DMS 273 (cell line): ENCODE measurements at regions not wholly inside any gene's neighbourhood (a gene's known extent, or its start where the extent isn't known, plus 50 kb on each side); places are given as distances from the start of the nearest gene placed in this dataset.
A peak's percentile ranks its signal among the peaks of the same experiment; 100 is the strongest.

Experiments
- DNase-seq: peaks from one replicate; lab custom pipeline; 2025; ENCODE audit not compliant: unreplicated experiment; lab: John Stamatoyannopoulos, UW

DNA sequence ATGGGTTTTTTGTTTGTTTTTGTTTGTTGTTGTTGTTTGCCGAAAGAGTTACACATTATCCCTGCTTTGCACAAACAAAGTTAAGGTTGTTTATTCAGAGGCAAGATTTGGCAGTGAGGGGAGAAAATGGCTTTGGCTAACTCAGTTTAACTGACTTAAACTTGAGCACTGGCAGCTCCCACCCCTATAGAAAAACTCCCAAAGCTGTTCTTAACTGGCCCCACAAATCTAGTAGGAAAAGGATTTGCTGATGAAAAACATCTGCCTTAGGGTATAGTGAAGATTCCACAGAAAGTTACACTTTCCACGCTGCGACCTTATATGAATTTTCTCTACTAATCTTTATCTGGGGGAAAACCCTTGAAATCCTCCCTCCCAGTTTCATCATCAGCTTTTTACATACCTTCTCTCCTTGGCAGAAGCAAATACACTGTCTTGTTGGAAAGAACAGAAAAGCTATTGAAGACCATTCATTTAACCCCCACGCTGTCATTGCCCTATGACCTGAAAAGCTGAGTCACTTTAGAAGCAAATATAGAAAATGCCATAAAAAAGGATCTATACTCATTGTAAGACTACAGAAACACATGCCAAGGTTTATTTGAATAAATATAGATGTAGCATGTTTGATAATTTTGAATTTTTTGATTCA lies 551.7 kb downstream of the NR2F2 start:
- DNase-seq, result no peak

DNA sequence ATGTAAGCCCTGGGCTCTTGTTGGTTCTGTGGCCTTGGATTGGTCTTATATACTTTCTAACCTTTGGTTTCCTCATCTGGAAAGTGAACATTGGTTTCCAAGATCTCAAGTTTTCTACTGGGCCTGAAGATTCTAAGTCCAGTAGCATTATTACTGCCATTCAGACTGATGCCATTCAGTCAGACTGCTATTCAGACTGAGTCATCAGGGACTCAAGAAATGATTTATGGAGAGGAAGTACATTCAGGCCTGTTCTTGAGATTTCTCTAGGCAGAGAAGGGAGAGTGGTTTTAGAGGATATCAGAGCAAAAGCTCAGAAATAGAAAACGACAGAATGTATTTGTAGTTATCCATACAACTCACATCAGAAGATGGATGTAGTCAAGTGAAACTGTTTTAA lies 557.2 kb downstream of the NR2F2 start:
- no peak for DNase-seq

DNA sequence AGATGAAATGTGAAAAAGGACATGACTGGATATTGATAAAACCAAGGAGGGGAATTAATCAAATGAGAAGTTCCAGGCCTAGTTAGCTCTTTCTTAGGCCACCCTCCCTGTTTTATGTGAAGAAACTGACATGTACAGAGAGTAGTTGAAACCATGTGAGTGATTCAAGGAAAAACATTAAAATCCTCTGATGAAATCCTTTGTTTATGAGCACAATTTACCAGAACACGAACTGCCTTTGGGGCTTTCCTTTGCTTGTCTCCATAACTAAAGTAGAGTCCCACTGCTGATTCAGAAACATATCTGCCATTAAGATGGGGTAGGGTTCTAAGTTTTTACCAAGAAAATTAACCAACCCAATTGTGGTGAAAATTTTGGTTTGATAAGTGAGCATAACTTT lies 558.3 kb downstream of the NR2F2 start:
- no peak for DNase-seq

DNA sequence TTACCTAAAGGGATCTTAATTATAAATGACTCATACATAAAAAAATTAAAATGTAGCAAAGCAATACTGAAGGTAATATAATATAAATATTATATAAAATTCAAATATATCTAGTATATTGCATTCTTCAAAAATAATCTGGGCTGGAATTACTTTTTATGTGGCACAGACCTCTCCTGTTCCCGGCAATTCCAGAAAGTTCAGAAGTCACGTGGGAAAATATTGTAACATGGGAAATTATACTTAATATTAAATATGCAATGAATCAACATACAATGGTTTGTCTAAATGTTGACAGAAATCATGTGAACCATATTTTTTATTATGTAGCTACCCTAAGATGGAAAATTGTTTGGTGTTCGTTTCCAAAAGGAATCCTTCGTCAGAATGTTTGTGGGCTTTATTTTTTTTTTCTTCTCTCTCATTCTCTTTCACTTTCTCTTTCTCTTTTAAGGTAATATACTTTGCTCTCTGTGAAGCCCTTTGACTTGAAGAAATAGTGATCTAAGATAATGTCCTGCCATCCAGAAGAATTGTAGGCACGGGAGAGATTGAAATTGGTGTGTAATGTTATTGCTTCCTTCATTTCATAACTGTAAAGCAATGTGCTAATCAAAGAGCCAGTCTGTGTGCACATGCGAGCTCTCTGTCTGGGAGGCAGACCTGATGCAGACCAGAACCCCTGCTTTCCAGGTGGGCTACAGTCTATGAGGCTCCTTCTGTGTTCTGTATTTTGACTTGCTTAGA lies 559.4 kb downstream of the NR2F2 start:
- no peak for DNase-seq

DNA sequence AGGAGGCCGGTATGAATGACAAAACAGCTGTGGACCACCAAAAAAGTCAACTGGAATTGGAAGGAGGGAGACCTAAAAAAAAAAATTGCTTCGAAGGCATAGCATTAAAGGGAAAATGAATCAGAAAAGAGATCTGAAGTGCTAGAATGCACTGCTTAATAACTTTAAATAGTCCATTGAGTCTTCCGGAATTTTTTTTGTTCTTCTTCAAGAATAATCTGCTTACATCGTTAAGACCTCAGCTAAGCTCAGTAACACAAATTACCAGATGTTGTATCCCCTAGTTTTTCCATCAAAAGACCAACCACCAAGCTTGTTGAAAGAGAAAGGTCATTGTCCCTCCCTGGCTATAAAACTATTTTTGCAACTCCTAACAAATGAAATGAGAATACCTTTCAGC lies 560.5 kb downstream of the NR2F2 start:
- DNase-seq, result no peak

DNA sequence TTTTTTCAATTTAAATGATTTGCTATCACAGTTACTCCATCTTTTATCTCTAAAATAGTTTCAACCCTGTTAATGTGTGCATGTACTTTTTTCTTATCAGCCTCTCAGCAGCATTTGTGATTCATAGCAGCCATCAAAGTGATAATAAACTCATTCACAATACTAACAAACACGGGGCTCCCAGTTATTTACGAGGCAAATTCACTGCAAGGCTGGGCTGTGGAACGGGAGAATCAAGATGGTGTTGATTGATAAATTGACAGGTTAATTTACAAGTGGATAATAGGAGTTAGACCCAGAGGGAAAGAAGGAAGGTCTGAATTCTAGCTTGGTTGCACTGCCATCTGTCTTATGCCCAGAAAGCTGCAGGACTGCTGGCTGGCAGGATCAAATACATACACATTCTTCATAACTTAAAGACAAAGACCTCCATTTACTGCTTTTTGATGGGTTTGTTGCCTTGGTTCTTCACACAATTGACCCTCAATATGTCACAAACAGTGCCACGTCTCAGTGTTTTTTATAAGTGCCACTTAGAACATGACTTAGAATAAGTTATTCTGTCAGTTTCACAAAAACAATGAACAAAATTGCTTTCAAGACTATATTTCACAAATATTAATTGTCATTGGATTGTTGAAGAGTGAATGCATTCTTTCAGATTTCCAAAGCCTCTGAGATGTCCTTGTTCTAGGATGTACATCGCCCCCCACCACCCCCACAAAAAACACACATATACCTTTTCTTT lies 562.8 kb downstream of the NR2F2 start:
- peak; percentile 0 for DNase-seq

DNA sequence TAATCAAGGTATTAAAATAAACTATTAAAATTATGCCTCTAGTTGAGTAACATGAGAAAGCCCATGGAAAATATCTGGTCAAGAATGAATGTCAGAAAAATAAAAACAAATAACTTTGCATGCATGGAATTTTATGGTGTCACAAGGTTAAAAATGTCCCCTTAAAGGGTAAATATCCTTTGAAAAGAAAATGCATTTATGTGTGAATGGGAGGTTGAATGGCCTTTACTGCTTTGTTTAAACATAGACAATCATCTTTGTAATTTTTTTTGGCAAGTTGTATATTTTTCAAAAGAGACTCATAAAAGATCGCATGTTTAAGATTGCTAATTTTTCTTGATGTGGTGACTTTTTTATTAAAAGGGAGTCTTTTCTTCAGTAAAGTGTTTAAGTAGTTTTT lies 564.2 kb downstream of the NR2F2 start:
- no peak for DNase-seq

DNA sequence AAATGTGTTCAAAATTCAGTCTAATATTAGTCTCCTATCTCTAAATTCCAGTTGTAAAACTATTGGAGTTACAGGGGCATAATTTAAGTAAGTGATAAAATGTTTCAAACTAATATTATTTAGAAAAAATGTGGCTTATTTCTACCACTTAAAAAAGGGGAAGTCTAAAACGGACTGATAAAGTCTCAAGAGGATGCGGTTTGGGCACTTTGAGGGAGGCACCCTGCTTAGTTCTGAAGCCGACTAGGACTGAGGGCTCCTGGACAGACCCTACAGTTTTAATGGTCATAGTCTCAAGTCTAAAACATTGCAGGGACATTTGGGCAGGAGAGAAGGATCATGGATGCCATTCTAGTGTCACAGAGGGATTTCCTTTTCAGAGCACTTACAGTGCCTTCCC lies 566.3 kb downstream of the NR2F2 start:
- no peak for DNase-seq

DNA sequence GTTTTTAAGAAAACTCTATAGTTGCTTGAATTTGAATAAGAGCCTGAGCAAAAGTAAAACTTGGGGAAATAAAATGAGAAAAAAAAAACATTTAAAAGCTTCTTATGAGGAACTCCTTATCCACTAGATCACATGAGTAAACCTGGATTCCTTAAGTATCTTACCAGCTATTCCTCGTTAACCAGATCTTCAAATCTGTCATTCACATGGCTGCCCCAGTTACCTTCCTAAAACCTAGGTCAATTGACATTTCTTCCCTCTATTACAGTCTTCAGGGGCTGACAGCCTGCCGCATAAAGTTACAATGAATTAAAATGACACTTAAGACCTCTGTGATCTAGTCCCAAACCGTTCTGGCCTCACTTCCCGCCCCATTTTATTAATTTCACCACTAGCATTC lies 583.6 kb downstream of the NR2F2 start:
- no peak for DNase-seq

DNA sequence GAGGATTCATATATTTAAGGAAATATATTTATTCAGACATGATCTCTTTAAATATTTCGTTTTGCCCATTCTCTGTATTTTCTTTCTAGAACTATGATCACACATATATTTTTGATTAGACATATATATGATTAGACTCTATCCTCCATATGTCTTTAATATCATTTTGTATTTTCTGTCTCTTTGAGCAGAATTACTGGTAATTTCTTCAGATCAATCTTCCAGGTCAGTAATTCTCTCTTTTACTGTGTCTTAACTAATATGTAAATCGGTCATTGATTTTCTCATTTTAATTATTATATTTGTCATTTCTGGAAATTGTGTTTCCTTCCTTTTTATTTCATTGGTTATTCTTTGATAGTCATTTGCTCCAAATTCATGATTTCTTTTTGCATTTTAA lies 586.2 kb downstream of the NR2F2 start:
- DNase-seq, result no peak

DNA sequence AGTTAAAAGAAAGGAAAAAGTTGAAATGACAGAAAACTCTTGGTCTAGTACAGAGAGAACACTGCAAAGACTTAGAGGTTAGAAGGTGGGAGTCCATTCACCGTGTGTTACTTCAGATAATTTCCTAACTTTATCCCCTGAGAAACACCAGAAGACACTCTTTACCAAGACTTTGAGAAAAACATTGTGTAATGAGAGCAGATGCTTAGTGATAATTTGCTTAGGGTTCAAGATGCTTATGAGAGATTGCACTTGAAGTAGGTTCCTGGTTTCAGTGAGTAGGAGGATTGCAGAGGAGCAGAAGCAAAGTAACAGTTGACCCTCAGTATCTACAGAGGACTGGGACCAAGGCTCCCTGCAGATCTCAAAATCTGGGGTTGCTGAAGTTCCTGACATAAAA lies 594.1 kb downstream of the NR2F2 start:
- DNase-seq, result no peak

DNA sequence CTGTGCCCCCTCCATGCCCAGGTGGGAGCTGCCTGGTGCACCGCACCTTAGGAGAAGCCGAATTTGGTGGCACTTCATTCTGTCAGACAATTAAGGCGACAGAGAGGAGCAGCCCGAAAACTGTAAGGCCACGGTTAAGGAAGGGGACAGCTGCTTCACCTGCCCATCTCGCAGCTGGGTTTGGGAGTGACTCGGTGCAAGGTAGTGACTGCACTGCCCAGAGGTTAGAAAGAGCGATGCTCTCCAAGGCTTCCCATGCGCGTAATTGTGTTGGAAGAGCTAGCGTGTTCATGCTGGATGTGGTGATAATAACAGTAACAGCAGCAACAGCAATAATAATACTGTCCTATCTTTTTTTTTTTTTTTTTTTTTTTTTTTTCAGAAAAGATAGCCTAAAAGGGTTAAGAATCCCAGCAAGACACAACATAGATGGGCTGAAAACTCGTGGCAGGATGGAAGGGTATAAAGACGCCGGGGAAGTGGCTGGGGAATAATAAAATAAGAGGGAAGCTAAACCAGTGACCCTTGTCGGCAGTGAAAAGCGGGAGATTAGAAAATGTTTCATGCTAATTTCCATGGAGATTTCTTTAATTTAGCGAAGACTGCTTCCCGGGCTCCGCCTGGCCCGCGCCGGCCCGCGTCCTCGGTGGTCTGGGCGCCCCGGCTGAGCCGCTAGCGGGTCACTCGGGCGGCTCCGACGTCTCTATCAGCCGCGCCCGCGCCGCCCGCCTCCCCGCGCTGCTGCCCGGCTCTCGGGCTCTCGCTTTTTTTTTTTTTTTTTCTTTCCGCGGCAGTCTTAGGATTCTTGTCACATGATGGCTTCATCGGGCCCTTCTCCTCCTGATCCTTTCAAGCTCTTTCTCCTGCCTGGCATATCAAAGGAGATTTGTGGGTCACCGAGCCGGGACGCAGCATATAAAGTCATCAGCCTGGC lies 617.1 kb downstream of the NR2F2 start:
- DNase-seq, result no peak

DNA sequence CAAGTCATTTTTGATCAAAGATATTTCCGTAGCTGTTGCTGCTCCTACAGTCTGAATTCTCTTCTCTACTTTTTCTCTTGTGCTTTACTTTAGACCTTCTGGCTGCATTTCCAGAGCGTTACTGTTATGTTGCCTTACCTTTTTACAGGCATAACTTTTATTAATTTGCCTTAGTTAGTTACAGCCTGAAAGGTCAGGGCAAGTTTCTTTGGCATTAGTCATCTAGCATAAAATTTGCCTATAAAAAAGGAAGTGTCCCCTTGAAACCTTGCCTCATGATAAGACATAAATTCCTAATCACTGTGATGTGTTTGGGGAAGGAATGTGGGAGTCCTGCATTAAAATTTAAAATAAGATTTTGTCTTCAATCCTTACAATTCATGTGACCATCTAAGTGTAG lies 618.5 kb downstream of the NR2F2 start:
- DNase-seq, result no peak

DNA sequence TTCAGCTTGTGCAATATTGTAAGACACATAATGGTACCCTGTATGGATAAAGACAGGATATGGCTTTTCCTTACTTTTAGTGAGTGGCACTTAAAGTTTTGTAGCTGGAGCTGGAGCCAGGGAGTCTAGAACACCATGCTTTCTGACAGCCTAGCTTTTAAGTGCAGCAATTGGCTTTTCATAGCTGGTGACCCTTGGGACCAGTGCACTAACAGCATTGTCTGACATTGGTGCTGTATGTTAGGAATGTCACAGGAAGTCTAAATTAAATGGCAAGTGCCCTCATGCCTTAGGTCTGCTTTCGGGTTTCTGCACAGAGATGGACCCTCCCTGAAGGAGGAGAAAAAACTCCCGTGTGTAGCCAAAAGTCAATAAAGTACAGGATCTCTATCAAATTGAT lies 628.2 kb downstream of the NR2F2 start:
- no peak for DNase-seq

DNA sequence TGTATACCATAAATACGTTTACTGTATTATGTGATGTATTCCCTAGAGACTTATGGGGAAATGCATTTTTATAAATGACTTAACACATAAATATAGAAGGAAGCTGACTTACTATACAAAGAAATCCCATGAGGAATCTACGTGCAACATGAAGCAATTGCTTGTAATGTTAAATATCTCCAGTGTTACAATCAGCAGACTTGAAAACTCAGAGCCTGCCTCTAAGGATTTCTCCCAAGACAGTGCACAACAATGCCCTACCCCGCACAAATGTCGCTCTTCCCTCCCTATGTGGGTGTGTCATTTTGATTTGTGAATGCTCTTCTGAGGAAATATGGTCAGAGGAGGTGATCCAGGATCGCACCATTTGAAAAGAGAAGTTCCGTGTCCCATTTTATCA lies 629.0 kb downstream of the NR2F2 start:
- no peak for DNase-seq

DNA sequence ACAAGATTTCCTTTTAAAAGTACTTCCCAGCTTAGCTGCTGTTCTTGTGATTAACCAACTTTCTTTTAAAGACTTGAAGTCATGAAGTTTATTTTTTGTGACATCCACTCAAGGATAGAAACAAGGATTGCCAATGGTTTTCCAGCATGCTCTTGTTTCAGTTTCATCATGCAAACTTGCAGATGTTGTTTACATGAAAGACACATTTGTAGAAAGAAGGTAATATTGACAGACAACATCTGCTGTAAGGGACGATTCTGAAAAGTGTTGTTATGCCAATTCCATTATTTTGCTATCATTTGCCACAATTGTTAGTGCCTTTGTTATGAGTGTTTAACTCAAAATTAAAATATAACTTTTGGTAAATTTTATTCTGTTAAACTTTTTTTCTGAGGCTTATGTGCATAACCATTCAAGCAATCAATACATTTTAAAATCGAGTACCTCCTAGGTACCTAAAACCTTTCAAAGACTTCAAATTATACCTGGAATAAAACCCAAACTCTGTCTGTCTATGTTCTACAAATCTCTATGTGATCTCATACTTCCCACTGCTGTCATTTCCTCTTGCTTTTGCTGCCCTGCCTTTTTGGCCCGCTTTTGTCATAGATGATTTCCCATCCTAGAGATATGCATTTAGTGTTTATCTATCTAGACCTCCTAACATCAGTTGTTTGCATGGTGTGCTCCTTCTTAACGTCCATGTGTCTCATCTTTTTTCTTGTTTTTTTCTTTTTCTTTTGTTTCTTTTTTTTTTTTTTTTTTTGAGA lies 630.4 kb downstream of the NR2F2 start:
- no peak for DNase-seq

DNA sequence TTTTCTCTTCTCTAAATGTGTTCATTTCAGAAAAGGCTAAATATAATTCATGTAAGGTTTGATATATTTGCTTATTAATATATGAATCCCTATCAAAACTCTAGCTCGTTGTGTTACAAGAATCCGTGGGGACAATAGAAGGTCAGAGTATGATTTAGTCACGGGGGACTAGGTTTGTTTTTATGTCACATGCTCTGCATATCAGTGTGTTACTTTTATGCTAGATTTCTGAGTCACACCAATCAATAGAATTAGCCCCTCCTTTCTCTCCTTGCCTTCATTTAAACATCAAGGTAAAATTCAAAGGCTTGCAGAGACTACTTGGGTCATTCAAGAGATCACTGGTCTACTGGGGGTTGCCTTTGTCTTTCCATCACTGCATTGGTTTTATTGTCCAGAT lies 636.1 kb downstream of the NR2F2 start:
- DNase-seq, result no peak

DNA sequence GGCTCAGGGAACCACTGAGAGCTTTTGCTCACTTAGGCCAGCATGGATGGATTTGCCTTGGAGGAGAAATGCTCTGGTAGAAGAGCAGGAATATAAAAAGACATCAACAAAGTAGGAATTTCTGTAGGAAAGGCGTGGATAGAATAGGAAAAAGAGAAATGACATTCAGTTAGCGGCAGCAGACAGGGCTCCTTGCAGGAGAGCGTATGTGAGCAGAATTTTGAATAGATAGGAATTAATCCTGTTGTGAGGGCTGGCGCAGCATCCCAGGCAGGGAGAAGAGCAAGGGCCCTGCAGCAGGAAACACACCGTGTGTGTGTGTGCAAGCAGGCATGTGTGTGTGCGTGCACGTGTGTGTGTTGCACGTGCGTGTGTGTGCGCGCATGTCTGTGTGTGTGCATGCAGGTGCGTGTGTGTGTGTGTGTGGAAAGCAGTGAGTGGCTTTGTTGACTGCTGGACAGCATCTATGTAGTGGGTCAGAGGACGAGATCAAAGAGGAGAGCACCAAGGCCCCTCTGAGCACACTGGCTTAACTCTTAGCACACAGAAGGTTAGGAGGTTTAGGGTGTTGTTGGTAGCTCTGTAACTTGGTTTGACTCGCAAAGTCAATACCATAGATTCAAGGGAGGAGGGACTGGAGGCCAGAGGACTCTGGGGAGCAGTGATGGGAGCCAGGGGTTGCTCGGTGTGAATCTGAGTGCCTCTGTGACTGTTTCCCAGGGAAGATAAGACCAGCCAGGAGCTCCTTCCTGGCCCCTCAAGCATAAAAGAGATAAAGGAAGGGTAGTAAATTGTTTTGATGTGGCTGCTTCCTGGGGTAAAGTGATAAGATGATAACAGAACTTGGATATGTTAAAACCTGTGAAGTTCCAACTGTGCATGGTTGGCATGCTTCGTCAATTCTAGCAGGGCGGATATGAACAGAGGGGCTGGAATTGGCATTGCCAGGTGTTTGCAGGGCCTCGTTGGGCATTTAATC lies 639.5 kb downstream of the NR2F2 start:
- no peak for DNase-seq

DNA sequence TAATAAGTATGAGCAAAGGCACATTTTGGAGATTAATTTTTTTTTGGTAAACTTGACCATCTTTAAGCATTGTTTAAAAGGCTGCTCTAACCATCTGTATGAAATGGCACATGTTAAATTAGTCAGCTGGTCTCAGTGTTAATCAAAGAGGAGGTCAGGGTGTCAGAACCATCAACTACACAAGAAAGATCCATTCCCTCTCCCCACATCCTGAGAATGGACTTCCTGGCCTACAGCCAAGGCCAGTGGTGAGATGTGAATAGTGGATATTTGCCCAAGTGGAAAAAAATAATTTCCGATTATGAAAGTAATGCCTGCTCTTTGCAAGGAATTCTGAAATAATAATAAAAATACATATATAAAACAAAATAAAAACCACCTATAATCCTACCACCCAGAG lies 641.7 kb downstream of the NR2F2 start:
- DNase-seq, result no peak
